ENCODE measurements at regions not wholly inside any gene's neighbourhood (a gene's known extent, or its start where the extent isn't known, plus 50 kb on each side); places are given as distances from the start of the nearest gene placed in this dataset.
"Not testable (repeated sequence)": the region's sequence is repeated elsewhere in the genome, so short reads cannot be mapped to it uniquely, and the experiment has no call there.

DNA sequence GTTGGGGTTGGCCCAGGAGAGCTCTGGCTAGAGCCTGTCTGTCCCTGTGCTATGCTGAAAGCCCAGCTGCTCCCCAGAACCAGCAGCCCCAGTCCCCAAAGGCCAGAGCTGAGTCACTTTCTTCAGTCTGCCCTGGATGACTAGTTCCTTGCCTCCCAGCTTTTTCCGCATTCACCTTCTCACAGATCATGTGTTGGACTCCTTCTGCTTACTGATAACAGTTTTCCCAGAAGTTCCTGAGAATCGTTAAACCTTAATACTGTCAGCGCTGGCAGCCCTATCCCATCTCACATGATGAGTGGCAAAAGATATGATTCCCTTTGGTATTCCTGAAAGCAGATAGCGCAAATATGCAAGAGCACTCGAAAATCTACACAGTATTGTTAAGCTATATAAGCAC, 84.2 kb downstream of the TRIM69 start:
- BruUV-seq (replicated peaks); H4K20me1 ChIP-seq (ENCODE audit: insufficient read depth, low read length); H3K4me3 ChIP-seq (ENCODE audit: insufficient read depth, low read depth, low read length); POLR2A ChIA-PET (ENCODE audit: unreplicated experiment); H2AK9ac ChIP-seq (replicated peaks; ENCODE audit: low read depth, low read length, poor library complexity); H3K27me3 ChIP-seq (ENCODE audit: control insufficient read depth, insufficient read depth, low read length); H3K79me1 ChIP-seq (ENCODE audit: low read depth in 1 of 2, low read length in 2 of 2); dilution Hi-C loops (cut with HindIII; ENCODE audit: low sequenced_read_pairs, unreplicated experiment); H3K56ac ChIP-seq (ENCODE audit: extremely low read depth, insufficient read depth, low read length); H3K4ac ChIP-seq (ENCODE audit: low read depth, low read length); H2BK120ac ChIP-seq (ENCODE audit: low read depth, low read length); DNase-seq; in situ Hi-C loops (cut with MboI; ENCODE audit: low sequenced_read_pairs); H3K4me2 ChIP-seq (ENCODE audit: low read depth, low read length); H3K9ac ChIP-seq (ENCODE audit: low read depth, low read length); H3K18ac ChIP-seq (ENCODE audit: low read depth, low read length); H3K14ac ChIP-seq (replicated peaks; ENCODE audit: low read depth, low read length); H4K8ac ChIP-seq (ENCODE audit: low read depth in 2 of 2, low read length in 2 of 2); CTCF ChIA-PET; H2BK15ac ChIP-seq (ENCODE audit: low read depth, low read length); H3K27ac ChIP-seq (ENCODE audit: insufficient read depth, low read length); H2AK5ac ChIP-seq (ENCODE audit: low read depth, low read length); H3K9me1 ChIP-seq (ENCODE audit: insufficient read depth, low read length); H4K91ac ChIP-seq (ENCODE audit: insufficient read depth, low read depth, low read length); H4K5ac ChIP-seq (ENCODE audit: low read depth, low read length); H3K36me3 ChIP-seq (ENCODE audit: control insufficient read depth, insufficient read depth, low read length); H2AFZ ChIP-seq (replicated peaks; ENCODE audit: low read length, poor library complexity); intact Hi-C loops (cut with micrococcal nuclease); H2BK20ac ChIP-seq (ENCODE audit: low read depth, low read length); H3K4me1 ChIP-seq (ENCODE audit: control insufficient read depth, insufficient read depth, low read length); H3K9me3 ChIP-seq (ENCODE audit: control insufficient read depth, insufficient read depth, low read length); H3K23ac ChIP-seq (ENCODE audit: low read depth, low read length); H2BK5ac ChIP-seq (ENCODE audit: low read depth, low read length, poor library complexity, severe bottlenecking): not testable (repeated sequence)
- peak; percentile 46; the same call in 1 of the 2 replicates for ATAC-seq (ENCODE audit: low read depth)
- no CpG with 5 or more reads among the region's 5 CpGs for WGBS, 2 experiments (ENCODE audit: extremely low coverage in 2 of 2, insufficient read length in 1 of 2)

DNA sequence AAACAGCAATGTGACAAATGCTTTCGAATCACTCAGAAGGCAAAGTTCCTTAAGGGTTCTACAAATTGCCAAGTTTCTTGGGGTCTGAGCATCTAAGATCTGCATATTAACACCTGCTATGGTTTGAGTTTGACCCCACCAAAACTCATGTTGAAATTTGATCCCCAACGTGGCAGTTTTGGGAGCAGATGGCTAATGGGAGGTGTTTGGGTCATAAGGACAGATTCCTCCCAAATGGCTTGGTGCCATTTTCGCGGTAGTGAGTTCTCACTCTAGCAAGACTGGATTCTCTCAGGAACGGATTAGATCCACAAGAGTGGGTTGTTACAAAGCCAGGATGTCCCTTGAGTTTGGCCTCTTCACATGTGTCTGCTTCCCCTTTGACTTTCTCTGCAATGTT, 84.6 kb downstream of the TRIM69 start:
- H3K9me3 ChIP-seq (ENCODE audit: control insufficient read depth, insufficient read depth, low read length); POLR2A ChIA-PET (ENCODE audit: unreplicated experiment); H2AK9ac ChIP-seq (replicated peaks; ENCODE audit: low read depth, low read length, poor library complexity); BruUV-seq (replicated peaks); intact Hi-C loops (cut with micrococcal nuclease); H3K9ac ChIP-seq (ENCODE audit: low read depth, low read length); H3K4ac ChIP-seq (ENCODE audit: low read depth, low read length); H2AFZ ChIP-seq (replicated peaks; ENCODE audit: low read length, poor library complexity); H3K36me3 ChIP-seq (ENCODE audit: control insufficient read depth, insufficient read depth, low read length); H2BK5ac ChIP-seq (ENCODE audit: low read depth, low read length, poor library complexity, severe bottlenecking); H3K18ac ChIP-seq (ENCODE audit: low read depth, low read length); H4K91ac ChIP-seq (ENCODE audit: insufficient read depth, low read depth, low read length); ATAC-seq (ENCODE audit: low read depth); H3K14ac ChIP-seq (replicated peaks; ENCODE audit: low read depth, low read length); dilution Hi-C loops (cut with HindIII; ENCODE audit: low sequenced_read_pairs, unreplicated experiment); H4K8ac ChIP-seq (ENCODE audit: low read depth in 2 of 2, low read length in 2 of 2); DNase-seq; H4K5ac ChIP-seq (ENCODE audit: low read depth, low read length); H3K4me1 ChIP-seq (ENCODE audit: control insufficient read depth, insufficient read depth, low read length); H3K4me3 ChIP-seq (ENCODE audit: insufficient read depth, low read depth, low read length); H2BK15ac ChIP-seq (ENCODE audit: low read depth, low read length); H4K20me1 ChIP-seq (ENCODE audit: insufficient read depth, low read length); H3K4me2 ChIP-seq (ENCODE audit: low read depth, low read length); in situ Hi-C loops (cut with MboI; ENCODE audit: low sequenced_read_pairs); H2BK120ac ChIP-seq (ENCODE audit: low read depth, low read length); H2AK5ac ChIP-seq (ENCODE audit: low read depth, low read length); H3K9me1 ChIP-seq (ENCODE audit: insufficient read depth, low read length); H3K27me3 ChIP-seq (ENCODE audit: control insufficient read depth, insufficient read depth, low read length); CTCF ChIA-PET; H3K27ac ChIP-seq (ENCODE audit: insufficient read depth, low read length); H3K79me1 ChIP-seq (ENCODE audit: low read depth in 1 of 2, low read length in 2 of 2); H2BK20ac ChIP-seq (ENCODE audit: low read depth, low read length); H3K56ac ChIP-seq (ENCODE audit: extremely low read depth, insufficient read depth, low read length); H3K23ac ChIP-seq (ENCODE audit: low read depth, low read length): not testable (repeated sequence)
- no CpG with 5 or more reads among the region's 5 CpGs for WGBS, 2 experiments (ENCODE audit: extremely low coverage in 2 of 2, insufficient read length in 1 of 2)
